ENCODE measurements at regions not wholly inside any gene's neighbourhood (a gene's known extent, or its start where the extent isn't known, plus 50 kb on each side); places are given as distances from the start of the nearest gene placed in this dataset.

DNA sequence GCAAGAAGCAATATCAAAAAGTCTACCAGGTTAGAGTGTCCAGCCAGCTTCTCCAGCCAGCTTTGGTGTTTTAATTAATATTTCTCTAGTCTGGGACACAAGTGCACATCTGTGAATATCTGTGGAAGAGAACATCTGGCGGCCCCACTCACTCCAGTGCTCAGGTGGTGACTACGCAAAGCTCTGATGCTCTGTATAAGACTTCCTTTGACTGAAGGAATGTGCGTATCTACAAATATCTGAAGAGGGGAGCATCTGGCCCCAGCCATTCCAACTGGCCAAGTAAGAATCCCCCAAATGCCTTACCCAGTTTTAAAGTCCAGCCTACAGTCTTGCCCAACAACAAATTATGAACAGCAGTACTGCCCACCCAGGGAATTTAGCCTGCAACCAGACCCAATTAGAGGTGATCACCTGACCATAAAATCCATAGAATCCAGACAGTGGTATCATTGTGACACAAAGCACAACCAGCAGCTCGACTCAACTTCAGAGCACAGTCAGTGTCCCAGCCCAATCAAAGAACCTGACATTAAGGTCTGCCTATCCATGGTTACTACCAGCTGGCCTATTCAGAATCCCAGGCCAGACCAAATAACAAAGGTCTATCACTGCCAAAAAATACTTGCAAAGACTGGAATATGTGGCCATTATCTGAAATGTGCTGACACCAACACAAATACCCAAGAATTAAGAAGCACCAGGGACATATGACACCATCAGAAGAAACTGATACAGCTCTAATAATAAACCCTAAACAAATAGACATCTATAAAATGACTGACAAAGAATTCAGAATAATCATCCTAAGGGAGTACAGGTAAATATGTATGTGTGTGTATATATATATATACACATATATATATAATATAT is 76.1 kb upstream of the MANEA start:
- DNase-seq (ENCODE audit: low spot score), result no peak

DNA sequence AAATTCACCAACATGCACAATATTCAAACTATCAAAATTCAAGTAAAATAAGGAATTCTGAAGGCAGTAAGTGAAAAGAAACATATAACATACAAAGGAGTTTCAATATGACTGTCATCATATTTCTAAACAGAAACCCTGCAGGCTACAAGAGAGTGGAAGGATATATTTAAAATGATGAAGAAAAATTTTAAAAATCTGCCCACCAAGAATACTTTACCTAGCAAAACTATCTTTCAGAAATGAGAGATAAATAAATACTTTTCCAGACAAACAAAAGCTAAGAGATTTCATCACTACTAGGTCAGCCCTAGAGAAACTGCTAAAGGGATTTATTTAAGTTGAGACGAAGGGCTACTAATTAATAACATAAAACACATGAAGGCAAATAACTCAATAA is 73.8 kb upstream of the MANEA start:
- DNase-seq (ENCODE audit: low spot score), result no peak

DNA sequence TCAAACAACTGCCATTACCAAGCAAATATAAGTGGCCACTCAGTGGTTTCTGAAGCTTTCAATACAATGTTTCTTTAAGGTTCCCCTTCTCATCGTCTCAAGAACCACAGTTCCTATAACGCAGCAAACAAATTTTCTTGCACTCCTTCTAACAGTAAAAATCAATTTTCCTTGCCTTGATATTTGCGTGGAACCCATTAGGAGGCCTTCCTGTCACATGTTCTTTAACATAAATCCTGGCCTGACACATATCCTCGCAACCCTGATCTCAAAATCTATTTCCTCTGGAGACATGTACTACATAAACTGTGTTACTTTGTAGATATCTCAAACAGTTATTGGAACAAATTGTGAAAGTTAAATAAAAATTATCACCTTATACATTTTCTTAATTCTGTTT is 65.9 kb upstream of the MANEA start:
- DNase-seq (ENCODE audit: low spot score), result no peak

DNA sequence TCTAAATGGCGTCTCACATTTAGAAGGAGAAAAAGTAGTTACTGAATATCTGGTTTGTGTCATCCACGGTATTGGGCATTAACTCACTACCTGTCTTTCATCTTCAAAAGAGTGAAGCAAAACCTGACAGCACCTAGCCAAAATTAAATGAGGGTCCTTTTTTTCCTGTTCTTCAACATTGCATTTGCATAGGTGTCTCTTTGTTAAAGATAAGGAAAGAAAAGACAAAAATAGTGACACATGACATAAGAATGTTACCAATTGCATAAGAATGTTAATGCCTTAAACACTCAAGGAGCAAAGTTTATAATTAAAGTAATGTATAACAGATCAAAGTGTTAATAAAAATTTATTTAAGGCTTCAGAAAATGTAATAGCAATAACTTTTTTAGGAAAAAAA is 61.4 kb upstream of the MANEA start:
- no peak for DNase-seq (ENCODE audit: low spot score)

DNA sequence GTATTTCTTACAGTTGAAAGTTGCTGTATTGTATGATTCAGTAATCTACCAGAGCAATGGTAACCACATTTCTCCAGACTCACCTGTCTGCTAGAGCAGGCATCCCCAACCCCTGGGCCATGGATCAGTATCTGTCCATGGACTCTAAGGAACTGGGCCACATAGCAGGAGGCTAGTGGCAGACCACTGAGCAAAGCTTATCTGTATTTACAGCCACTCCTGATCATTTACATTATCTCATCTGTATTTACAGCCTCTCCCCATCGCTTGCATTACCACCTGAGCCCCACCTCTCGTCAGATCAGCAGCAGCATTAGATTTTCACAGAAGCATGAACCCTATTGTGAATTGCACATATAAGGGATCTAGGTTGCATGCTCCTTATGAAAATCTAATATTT is 60.3 kb upstream of the MANEA start:
- no peak for DNase-seq (ENCODE audit: low spot score)

DNA sequence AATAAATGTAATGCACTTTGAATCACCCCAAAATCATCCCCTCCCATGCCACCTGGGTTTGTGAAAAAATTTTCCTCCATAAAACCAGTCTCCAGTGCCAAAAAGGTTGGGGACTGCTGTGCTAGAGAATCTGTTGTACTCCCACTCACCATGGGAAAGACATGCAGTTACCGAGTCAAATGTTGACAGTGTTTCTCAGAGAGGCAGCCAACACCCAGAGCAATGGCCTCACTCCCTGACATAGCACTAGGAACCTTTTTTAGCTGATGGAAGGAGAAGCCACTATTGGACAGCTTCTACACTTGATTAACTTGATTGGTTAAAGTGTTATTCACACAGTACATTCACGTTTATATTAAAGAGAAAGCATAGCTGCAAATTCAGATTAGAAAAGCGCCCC is 59.8 kb upstream of the MANEA start:
- DNase-seq (ENCODE audit: low spot score), result no peak

DNA sequence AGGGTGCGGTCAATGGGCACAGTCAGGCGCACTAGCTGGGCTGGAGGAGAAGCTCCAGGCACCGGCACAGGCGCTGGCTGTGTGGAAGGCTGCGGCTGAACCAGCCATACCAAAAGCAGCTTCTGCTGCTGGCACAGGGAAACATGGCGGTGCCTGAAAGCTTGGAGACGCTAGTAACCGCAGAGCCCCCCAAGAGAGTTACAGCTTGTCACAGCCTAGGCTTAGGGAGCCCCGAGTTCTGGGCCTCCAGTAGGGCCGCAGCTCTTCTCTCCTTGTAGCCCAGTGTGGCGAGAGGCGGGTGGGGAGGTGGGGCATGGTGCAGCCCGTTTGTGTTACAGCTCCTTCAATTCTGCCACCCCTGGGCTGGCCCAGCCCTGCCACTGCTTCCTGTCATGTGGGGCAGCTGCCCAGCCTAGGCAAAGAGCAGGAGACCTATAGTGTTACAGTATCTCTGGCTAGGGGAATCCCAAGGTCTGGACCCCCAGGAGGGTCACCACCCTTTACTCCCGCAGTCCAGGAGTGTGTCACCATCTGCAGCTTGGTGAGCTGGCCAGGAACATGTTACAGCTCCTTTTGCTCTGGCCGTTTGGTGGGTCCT is 58.6 kb upstream of the MANEA start:
- no peak for DNase-seq (ENCODE audit: low spot score)

DNA sequence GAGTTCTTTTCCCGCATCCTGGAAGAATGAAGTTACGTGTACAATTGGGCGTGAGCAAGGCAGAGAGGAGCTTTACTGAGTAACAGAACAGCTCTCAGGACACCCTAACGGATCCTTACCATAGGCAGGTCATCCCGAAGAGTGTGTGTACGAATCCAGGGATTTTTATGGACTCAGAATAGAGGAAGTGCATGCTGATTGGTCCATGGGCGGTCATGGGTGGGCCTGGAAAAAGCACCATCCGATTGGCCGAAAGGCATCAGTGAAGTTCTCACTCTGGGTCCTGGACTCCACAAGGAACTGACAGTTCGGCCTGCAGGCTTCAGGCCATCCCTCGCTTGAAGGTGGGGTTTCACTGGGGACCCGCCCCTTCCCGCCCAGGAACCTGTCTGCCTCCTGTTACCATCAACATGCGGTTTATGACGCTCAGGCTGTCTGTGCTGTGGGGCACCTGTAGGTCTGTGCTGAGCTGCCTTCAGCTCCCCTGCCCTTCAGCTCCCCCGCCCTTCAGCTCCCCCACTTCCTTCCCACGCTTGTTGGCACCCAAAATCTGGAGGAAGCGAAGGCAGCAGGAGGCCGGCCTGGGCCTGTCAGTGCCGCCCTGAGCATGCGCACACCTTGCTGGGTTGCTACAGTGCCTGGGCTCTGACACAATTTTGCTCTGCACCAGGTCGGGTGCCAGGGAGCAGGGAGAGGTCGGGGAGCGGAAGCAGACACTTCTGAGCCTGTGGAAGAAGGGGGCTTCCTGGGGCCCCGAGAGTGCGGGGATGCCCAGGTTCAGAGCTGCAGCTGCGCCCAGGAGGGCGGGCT is 57.9 kb upstream of the MANEA start:
- DNase-seq (ENCODE audit: low spot score), result no peak

DNA sequence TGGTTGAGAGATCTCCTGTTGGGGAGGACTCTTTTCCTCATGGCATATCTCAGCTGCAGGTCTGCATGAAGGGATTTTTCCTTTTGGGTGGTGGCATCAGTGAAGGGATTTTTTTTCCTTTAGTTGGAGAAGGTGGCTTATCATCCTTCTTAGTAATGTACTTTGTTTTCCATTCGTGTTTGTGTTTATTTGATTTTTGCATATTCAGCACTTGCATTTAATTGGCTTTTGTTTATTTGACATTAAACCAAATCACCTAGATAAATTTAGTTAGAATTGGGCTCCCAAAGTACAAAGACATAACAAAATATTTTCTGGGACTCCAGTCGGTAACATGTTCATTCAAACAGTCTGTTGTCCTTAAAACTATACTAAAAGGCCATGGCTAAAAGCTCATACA is 56.2 kb upstream of the MANEA start:
- no peak for DNase-seq (ENCODE audit: low spot score)
